ENCODE measurements at regions not wholly inside any gene's neighbourhood (a gene's known extent, or its start where the extent isn't known, plus 50 kb on each side); places are given as distances from the start of the nearest gene placed in this dataset.

DNA sequence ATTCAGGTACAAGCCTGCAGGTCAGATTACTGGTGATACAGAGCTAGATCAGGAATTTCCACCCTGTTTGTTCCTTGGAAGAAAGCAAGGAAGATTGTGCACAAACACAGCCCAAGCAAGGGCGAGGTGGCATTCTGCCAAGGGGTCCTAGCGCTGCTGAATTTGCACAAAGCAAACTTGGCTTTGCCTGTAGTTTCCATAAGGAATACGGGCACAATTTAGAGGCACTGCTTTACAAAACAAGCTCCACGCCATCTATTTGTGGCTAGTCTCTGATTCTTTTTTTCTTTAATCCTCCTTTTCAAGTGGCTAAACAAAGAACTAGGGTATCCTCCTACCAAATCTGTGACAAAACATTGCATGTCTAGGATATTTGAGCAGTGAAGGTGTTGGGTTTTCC lies 195.5 kb upstream of the ACVR2A start:
- ChIA-PET CTCF (no interaction called here), POLR2A (no interaction called here)
- no peaks in the 10 kb centered on the region for H3K36me3 ChIP-seq (replicated peaks in 1 of 2; ENCODE audit: control extremely low read depth in 1 of 2, control insufficient read depth in 1 of 2, extremely low read depth in 1 of 2, insufficient read depth in 2 of 2, low read length in 1 of 2)
- H2AFZ ChIP-seq (ENCODE audit: insufficient read depth, low read depth, low read length, poor library complexity, severe bottlenecking): no peak overlapping the region
- no peak for TF ChIP-seq EZH2 (IDR thresholded peaks at IDR 0.05; ENCODE audit: borderline replicate concordance, insufficient read depth, low read depth, low read length, poor library complexity, severe bottlenecking)
- TF ChIP-seq, protein P1, sequence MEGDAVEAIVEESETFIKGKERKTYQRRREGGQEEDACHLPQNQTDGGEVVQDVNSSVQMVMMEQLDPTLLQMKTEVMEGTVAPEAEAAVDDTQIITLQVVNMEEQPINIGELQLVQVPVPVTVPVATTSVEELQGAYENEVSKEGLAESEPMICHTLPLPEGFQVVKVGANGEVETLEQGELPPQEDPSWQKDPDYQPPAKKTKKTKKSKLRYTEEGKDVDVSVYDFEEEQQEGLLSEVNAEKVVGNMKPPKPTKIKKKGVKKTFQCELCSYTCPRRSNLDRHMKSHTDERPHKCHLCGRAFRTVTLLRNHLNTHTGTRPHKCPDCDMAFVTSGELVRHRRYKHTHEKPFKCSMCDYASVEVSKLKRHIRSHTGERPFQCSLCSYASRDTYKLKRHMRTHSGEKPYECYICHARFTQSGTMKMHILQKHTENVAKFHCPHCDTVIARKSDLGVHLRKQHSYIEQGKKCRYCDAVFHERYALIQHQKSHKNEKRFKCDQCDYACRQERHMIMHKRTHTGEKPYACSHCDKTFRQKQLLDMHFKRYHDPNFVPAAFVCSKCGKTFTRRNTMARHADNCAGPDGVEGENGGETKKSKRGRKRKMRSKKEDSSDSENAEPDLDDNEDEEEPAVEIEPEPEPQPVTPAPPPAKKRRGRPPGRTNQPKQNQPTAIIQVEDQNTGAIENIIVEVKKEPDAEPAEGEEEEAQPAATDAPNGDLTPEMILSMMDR (IDR thresholded peaks at IDR 0.05): no peak
- ATAC-seq (ENCODE audit: low read depth) (no peak), DNase-seq (no peak)
- no peak overlapping the region for H3K9ac ChIP-seq (ENCODE audit: low read length)
- intact Hi-C loops (cut with micrococcal nuclease): no loop called here
- H3K27me3 ChIP-seq (replicated peaks in 1 of 4; ENCODE audit: control extremely low read depth in 1 of 4, control insufficient read depth in 3 of 4, insufficient read depth in 4 of 4, low read length in 3 of 4): peaks cover 0 to 2% (median 0%) of the 10 kb centered on the region in 4 experiments
- H4K20me1 ChIP-seq (ENCODE audit: control insufficient read depth, insufficient read depth, low read length, poor library complexity, severe bottlenecking): no peaks in the 10 kb centered on the region
- WGBS (ENCODE audit: insufficient coverage): 94% methylated on average over 3 of the region's 4 CpGs
- Mint-ChIP-seq H3K9me3 (ENCODE audit: insufficient read depth) (no peaks in the 10 kb centered on the region), H3K4me1 (no peaks in the 10 kb centered on the region), H3K4me3 (no peak overlapping the region), H3K27ac (no peak overlapping the region), H3K27me3 (peaks cover 4% of the 10 kb centered on the region)
- no peaks in the 10 kb centered on the region for H3K9me3 ChIP-seq (ENCODE audit: control extremely low read depth in 1 of 3, control insufficient read depth in 2 of 3, insufficient read depth in 1 of 3, low read length in 2 of 3)
- no peak overlapping the region for H3K4me3 ChIP-seq (ENCODE audit: control extremely low read depth in 1 of 5, extremely low read depth in 1 of 5, insufficient read depth in 1 of 5, low read depth in 2 of 5, low read length in 4 of 5)
- H3K27ac ChIP-seq (ENCODE audit: low read length in 2 of 2): no peak overlapping the region
- H3K4me1 ChIP-seq (ENCODE audit: control insufficient read depth in 2 of 2, insufficient read depth in 2 of 2, low read length in 2 of 2): no peaks in the 10 kb centered on the region
- no peak overlapping the region for H3K4me2 ChIP-seq (replicated peaks; ENCODE audit: low read depth, low read length, poor library complexity, severe bottlenecking)
- no peaks in the 10 kb centered on the region for H3K79me2 ChIP-seq (ENCODE audit: control insufficient read depth, insufficient read depth, low read length)

DNA sequence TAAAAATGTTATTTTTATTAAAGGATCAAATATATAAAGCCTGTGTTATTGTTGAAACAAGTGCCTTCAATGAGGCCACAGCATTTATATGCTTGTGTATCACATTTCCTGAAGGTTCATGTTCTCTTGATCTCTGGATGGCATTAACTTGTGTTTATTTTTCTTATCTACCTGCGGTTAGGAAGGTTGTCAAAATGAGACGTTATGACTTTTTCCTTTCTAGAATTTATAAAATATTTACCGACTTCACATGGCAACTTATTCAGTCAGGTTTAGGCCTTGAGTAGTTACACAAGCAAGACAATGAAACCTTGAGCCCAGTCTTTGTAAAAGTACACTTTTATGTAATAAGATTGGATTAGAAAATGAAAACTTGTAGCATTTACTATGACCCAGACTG lies 196.4 kb upstream of the ACVR2A start:
- Histone ChIP-seq H3K9me3 (ENCODE audit: control extremely low read depth in 1 of 3, control insufficient read depth in 2 of 3, insufficient read depth in 1 of 3, low read length in 2 of 3) (no peaks in the 10 kb centered on the region), H3K27me3 (replicated peaks in 1 of 4; ENCODE audit: control extremely low read depth in 1 of 4, control insufficient read depth in 3 of 4, insufficient read depth in 4 of 4, low read length in 3 of 4) (no peaks in the 10 kb centered on the region), H3K4me1 (ENCODE audit: control insufficient read depth in 2 of 2, insufficient read depth in 2 of 2, low read length in 2 of 2) (no peaks in the 10 kb centered on the region), H4K20me1 (ENCODE audit: control insufficient read depth, insufficient read depth, low read length, poor library complexity, severe bottlenecking) (no peaks in the 10 kb centered on the region), H3K79me2 (ENCODE audit: control insufficient read depth, insufficient read depth, low read length) (no peaks in the 10 kb centered on the region), H3K4me2 (replicated peaks; ENCODE audit: low read depth, low read length, poor library complexity, severe bottlenecking) (no peak overlapping the region), H3K27ac (ENCODE audit: low read length in 2 of 2) (no peak overlapping the region), H3K36me3 (replicated peaks in 1 of 2; ENCODE audit: control extremely low read depth in 1 of 2, control insufficient read depth in 1 of 2, extremely low read depth in 1 of 2, insufficient read depth in 2 of 2, low read length in 1 of 2) (no peaks in the 10 kb centered on the region), H2AFZ (ENCODE audit: insufficient read depth, low read depth, low read length, poor library complexity, severe bottlenecking) (no peak overlapping the region), H3K4me3 (ENCODE audit: control extremely low read depth in 1 of 5, extremely low read depth in 1 of 5, insufficient read depth in 1 of 5, low read depth in 2 of 5, low read length in 4 of 5) (no peak overlapping the region), H3K9ac (ENCODE audit: low read length) (no peak overlapping the region)
- H3K4me1 Mint-ChIP-seq: no peaks in the 10 kb centered on the region
- ATAC-seq (ENCODE audit: low read depth): no peak
- TF ChIP-seq, protein P1 (IDR thresholded peaks at IDR 0.05): no peak
- TF ChIP-seq EZH2 (IDR thresholded peaks at IDR 0.05; ENCODE audit: borderline replicate concordance, insufficient read depth, low read depth, low read length, poor library complexity, severe bottlenecking): no peak
- H3K27ac Mint-ChIP-seq: no peak overlapping the region
- H3K9me3 Mint-ChIP-seq (ENCODE audit: insufficient read depth): no peaks in the 10 kb centered on the region
- CTCF ChIA-PET: no interaction called here
- no CpG with 5 or more reads among the region's 3 CpGs for WGBS (ENCODE audit: insufficient coverage)
- POLR2A ChIA-PET: no interaction called here
- no peak for DNase-seq
- H3K4me3 Mint-ChIP-seq: no peak overlapping the region
- intact Hi-C loops (cut with micrococcal nuclease): no loop called here
- peaks cover 4% of the 10 kb centered on the region for H3K27me3 Mint-ChIP-seq
